Endodermal cell (in vitro differentiated cells): ENCODE measurements at regions not wholly inside any gene's neighbourhood (a gene's known extent, or its start where the extent isn't known, plus 50 kb on each side); places are given as distances from the start of the nearest gene placed in this dataset.

Experiments used
- DNase-seq: peaks from one replicate; pipeline ENCODE4 v3.0.0-alpha.2; 2017
- H3K27ac ChIP-seq: 2 replicates; pipeline ENCODE4 v1.5.1; 2013; ENCODE audit warnings: mild to moderate bottlenecking, low read depth, low read length, moderate library complexity
- H3K27me3 ChIP-seq: 2 replicates; pipeline ENCODE4 v1.6.1; 2013; ENCODE audit warnings: mild to moderate bottlenecking, low read length, moderate library complexity; ENCODE audit not compliant: insufficient read depth, control insufficient read depth, poor library complexity, severe bottlenecking
- H3K36me3 ChIP-seq: 2 replicates; pipeline ENCODE4 v1.7.0; 2013; ENCODE audit warnings: mild to moderate bottlenecking, low read length, moderate library complexity; ENCODE audit not compliant: control insufficient read depth, insufficient read depth
- H3K4me1 ChIP-seq: one replicate; pipeline ENCODE4 v1.7.0; 2013; ENCODE audit warnings: low read length; ENCODE audit not compliant: control insufficient read depth, insufficient read depth
- H3K4me3 ChIP-seq: 2 replicates; pipeline ENCODE4 v1.5.1; 2013; ENCODE audit warnings: mild to moderate bottlenecking, low read length, moderate library complexity
- H3K9ac ChIP-seq: 2 replicates; pipeline ENCODE4 v1.6.1; 2013; ENCODE audit warnings: mild to moderate bottlenecking, low read length, moderate library complexity; ENCODE audit not compliant: poor library complexity, severe bottlenecking; ENCODE audit errors: extremely low read depth
- H3K9me3 ChIP-seq: 2 replicates; pipeline ENCODE4 v1.6.1; 2013; ENCODE audit warnings: mild to moderate bottlenecking, low read length, moderate library complexity; ENCODE audit not compliant: control insufficient read depth
- H3K27ac Mint-ChIP-seq: 2 replicates; pipeline ENCODE4 v1.8.0; 2020; ENCODE audit warnings: mixed read lengths
- H3K27me3 Mint-ChIP-seq: 2 replicates; pipeline ENCODE4 v1.8.0; 2021; ENCODE audit warnings: mild to moderate bottlenecking, mixed read lengths; ENCODE audit not compliant: insufficient read depth
- H3K36me3 Mint-ChIP-seq: 2 replicates; pipeline ENCODE4 v1.8.0; 2020; ENCODE audit warnings: low read depth, mixed read lengths
- H3K4me1 Mint-ChIP-seq: 2 replicates; pipeline ENCODE4 v1.8.0; 2020; ENCODE audit warnings: mixed read lengths
- H3K4me3 Mint-ChIP-seq: 2 replicates; pipeline ENCODE4 v1.8.0; 2020; ENCODE audit warnings: mild to moderate bottlenecking, moderate library complexity, mixed read lengths
- H3K9me3 Mint-ChIP-seq: 2 replicates; pipeline ENCODE4 v1.8.0; 2020; ENCODE audit warnings: mild to moderate bottlenecking, mixed read lengths
- CTCF ChIP-seq: fragments of 200-600 bp; sonication (generic); conservative IDR thresholded peaks from 2 replicates; pipeline ENCODE4 v1.5.0; 2021; ENCODE audit warnings: antibody characterized with exemption, mild to moderate bottlenecking
- WGBS, 2 experiments: methylation state at CpG; one replicate each; pipeline versions ENCODE4 v1.1.5 to v1.1.7; 2013; ENCODE audit warnings: missing lambda C conversion rate in 2 of 2, mixed read lengths in 1 of 2; ENCODE audit not compliant: insufficient coverage in 1 of 2, insufficient read length in 1 of 2; 5-methylcytosine and 5-hydroxymethylcytosine counted together

GRCh38 chr1:95957748-95958147, 723.7 kb downstream of the RWDD3 start:
- Mint-ChIP-seq H3K9me3 (peaks cover 27% of the 10 kb centered on the region), H3K4me1 (peaks cover 12% of the 10 kb centered on the region), H3K27ac (no peak overlapping the region), H3K36me3 (no peaks in the 10 kb centered on the region), H3K4me3 (no peak overlapping the region), H3K27me3 (no peaks in the 10 kb centered on the region)
- no peak overlapping the region for H3K9ac ChIP-seq
- H3K27ac ChIP-seq = no peak overlapping the region
- TF ChIP-seq CTCF = no peak
- H3K9me3 ChIP-seq = peaks cover 29% of the 10 kb centered on the region
- no peak for DNase-seq
- H3K27me3 ChIP-seq = no peaks in the 10 kb centered on the region
- H3K4me1 ChIP-seq = no peaks in the 10 kb centered on the region
- WGBS, 2 experiments = 91% methylated on average over 1 of the region's 1 CpG; no CpG with 5 or more reads in 1 of the 2 experiments
- peak overlapping the region; percentile 60 for H3K4me3 ChIP-seq
- no peaks in the 10 kb centered on the region for H3K36me3 ChIP-seq

- H3K27me3 Mint-ChIP-seq = no peaks in the 10 kb centered on the region
- DNase-seq = no peak
Measured at GRCh38 chr1:95966866-95967265, 732.9 kb downstream of the RWDD3 start.

GRCh38 chr1:95974586-95974985, 740.6 kb downstream of the RWDD3 start:
- peaks cover 15% of the 10 kb centered on the region for H3K9me3 Mint-ChIP-seq
- no peaks in the 10 kb centered on the region for H3K36me3 ChIP-seq
- H3K27ac ChIP-seq = no peak overlapping the region
- TF ChIP-seq CTCF = no peak
- H3K9me3 ChIP-seq = no peaks in the 10 kb centered on the region
- no peaks in the 10 kb centered on the region for H3K4me1 Mint-ChIP-seq
- no peak overlapping the region for H3K4me3 Mint-ChIP-seq
- no peak overlapping the region for H3K4me3 ChIP-seq
- no peaks in the 10 kb centered on the region for H3K27me3 ChIP-seq
- H3K27me3 Mint-ChIP-seq = no peaks in the 10 kb centered on the region
- no peak overlapping the region for H3K27ac Mint-ChIP-seq
- H3K4me1 ChIP-seq = no peaks in the 10 kb centered on the region
- peaks cover under 1% of the 10 kb centered on the region for H3K36me3 Mint-ChIP-seq
- peak; percentile 58 for DNase-seq
- H3K9ac ChIP-seq = no peak overlapping the region

More at GRCh38 chr1:95966866-95967265, 732.9 kb downstream of the RWDD3 start:
- no peak overlapping the region for H3K4me3 Mint-ChIP-seq
- no peaks in the 10 kb centered on the region for H3K27me3 ChIP-seq
- no peaks in the 10 kb centered on the region for H3K4me1 ChIP-seq
- no peak overlapping the region for H3K27ac Mint-ChIP-seq
- TF ChIP-seq CTCF = no peak
- no peaks in the 10 kb centered on the region for H3K36me3 ChIP-seq
- no peak overlapping the region for H3K9ac ChIP-seq
- no peaks in the 10 kb centered on the region for H3K4me1 Mint-ChIP-seq
- no peak overlapping the region for H3K4me3 ChIP-seq
- H3K9me3 ChIP-seq = peaks cover 5% of the 10 kb centered on the region
- peaks cover 2% of the 10 kb centered on the region for H3K36me3 Mint-ChIP-seq
- H3K27ac ChIP-seq = no peak overlapping the region
- H3K9me3 Mint-ChIP-seq = peaks cover 19% of the 10 kb centered on the region
